GM19099 (cell line): ENCODE measurements at regions not wholly inside any gene's neighbourhood (a gene's known extent, or its start where the extent isn't known, plus 50 kb on each side); places are given as distances from the start of the nearest gene placed in this dataset.

Experiments
- POLR2A ChIP-seq: IDR thresholded peaks from 3 replicates; pipeline ENCODE4 v1.6.1; 2011; ENCODE audit warnings: low read depth; ENCODE audit not compliant: insufficient read length; ENCODE audit errors: extremely low read depth

- no peak for TF ChIP-seq POLR2A
Measured at GRCh38 chr14:53285821-53286220, 132.7 kb upstream of the DDHD1 start.

- no peak for TF ChIP-seq POLR2A
Measured at GRCh38 chr14:53285064-53285463, 131.9 kb upstream of the DDHD1 start.

GRCh38 chr14:53278602-53279506 lies 125.7 kb upstream of the DDHD1 start:
- TF ChIP-seq POLR2A: no peak

GRCh38 chr14:53273671-53274072 lies 120.5 kb upstream of the DDHD1 start:
- TF ChIP-seq POLR2A: no peak

GRCh38 chr14:53265025-53265424 lies 111.9 kb upstream of the DDHD1 start:
- no peak for TF ChIP-seq POLR2A

GRCh38 chr14:53260928-53261327 lies 107.8 kb upstream of the DDHD1 start:
- TF ChIP-seq POLR2A: no peak

GRCh38 chr14:53260286-53260685 lies 107.2 kb upstream of the DDHD1 start:
- no peak for TF ChIP-seq POLR2A

GRCh38 chr14:53252141-53252540 lies 99.0 kb upstream of the DDHD1 start:
- TF ChIP-seq POLR2A: no peak

GRCh38 chr14:53249059-53249458 lies 95.9 kb upstream of the DDHD1 start:
- no peak for TF ChIP-seq POLR2A

- TF ChIP-seq POLR2A: no peak
Measured at GRCh38 chr14:53247596-53248370, 94.7 kb upstream of the DDHD1 start.

- TF ChIP-seq POLR2A: no peak
Measured at GRCh38 chr14:53237488-53237887, 84.4 kb upstream of the DDHD1 start.

- no peak for TF ChIP-seq POLR2A
Measured at GRCh38 chr14:53236708-53237107, 83.6 kb upstream of the DDHD1 start.

- no peak for TF ChIP-seq POLR2A
Measured at GRCh38 chr14:53231171-53231570, 78.0 kb upstream of the DDHD1 start.

- TF ChIP-seq POLR2A: no peak
Measured at GRCh38 chr14:53228966-53229365, 75.8 kb upstream of the DDHD1 start.

- no peak for TF ChIP-seq POLR2A
Measured at GRCh38 chr14:53227154-53227718, 74.1 kb upstream of the DDHD1 start.
